ENCODE measurements at regions not wholly inside any gene's neighbourhood (a gene's known extent, or its start where the extent isn't known, plus 50 kb on each side); places are given as distances from the start of the nearest gene placed in this dataset.
"Not testable (repeated sequence)": the region's sequence is repeated elsewhere in the genome, so short reads cannot be mapped to it uniquely, and the experiment has no call there.

DNA sequence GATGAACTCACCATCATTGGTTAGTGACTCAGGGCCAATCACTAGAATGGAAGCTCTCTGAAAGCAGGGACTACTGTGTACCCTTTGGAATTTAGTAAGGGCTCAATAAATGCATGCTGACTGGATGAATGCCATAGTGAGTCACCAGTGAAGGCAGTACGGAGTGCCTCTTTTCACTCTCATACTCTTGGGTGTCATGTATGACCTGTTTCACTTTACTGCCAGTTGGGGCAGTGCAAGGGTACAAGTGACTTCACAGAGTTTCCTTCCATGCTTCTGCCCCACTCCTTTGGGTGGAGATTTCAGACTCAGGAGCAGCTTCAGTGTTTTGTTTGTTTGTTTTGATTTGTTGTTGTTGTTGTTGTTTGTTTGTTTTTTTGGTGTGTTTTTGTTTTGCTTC, 57.7 kb downstream of the SOX3 start:
- DNase-seq, result no peak

DNA sequence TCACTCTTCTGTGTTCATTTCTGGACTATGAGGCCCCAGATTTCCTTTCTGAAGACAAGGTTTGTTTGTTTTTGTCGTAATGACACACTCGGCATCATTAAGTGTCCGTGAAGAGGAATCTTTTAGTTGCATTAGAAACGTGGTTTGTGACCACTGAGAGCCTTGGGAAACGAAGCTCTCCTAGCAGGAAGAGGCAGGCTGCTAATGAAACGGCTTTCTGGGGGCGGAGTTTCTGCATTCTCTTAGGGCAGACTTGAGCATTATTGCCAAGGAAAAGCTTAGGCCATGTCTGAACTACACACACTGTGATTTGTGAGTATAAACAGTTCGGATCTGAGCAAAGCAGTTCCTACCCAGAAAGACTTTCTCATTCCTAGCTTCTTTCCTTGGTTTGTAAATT, 64.0 kb downstream of the SOX3 start:
- DNase-seq, result no peak

DNA sequence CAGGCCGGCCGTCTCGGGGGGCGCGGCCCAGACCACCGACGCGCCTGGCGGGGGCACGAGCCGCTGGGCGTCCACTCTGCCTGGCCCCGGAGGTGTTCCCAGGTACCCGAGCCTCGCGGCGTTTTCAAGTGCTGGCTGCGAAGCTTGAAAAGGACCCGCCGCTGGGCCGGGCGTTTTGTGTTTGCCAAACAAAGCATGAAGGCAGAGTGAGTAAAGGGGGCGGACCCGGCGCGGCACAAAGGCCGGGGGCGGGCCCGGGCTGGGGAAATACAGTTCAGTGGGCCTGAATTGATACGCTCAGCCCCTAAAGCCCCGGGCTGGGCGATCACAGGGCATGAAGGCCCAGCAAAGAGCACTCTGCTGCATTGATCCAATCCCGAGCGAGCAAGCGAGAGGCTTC, 65.4 kb downstream of the SOX3 start:
- DNase-seq, result no peak

DNA sequence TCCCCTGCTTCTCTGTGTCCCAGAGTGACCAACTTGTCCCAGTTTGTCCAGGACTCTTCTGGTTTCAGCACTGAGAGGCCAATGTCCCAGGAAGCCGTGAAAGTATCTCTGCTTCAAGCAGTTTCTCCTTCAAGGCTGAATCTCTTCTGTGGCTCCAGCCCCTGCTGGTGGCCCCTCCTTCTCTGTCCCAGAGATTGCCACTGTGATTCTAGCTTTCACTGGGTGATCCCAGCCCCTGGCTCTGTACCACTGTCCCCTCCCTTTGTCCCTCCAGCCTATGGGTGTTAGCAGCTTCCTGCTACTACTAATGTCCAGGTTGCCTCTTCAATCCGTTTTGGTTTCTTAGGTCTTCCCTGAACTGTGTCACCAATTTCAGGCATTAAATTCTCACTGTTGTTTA, 70.5 kb downstream of the SOX3 start:
- DNase-seq, result no peak

DNA sequence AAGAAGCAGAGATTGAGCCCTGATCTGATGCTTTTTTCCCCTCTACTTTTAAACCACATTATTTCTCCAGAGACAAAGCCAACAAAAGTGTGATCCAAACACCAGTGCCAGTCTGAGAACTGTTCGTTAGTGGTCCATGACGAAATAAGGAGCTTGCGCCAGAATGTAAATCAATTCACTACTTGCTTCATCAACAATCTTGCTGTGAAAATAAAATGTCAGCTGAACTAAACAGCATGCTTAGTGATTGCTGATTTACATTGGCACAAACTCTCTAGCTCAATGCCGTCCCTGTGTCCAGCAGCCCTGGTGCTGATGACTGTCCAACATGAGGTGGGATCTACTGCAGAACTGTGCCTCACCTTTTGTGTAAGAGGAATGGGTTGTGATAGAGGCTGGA, 71.3 kb downstream of the SOX3 start:
- no peak for DNase-seq

GRCh38 chrX:140432346-140433175, 72.3 kb downstream of the SOX3 start:
- no peak for DNase-seq

- DNase-seq, result no peak
Measured at GRCh38 chrX:140431521-140431920, 73.3 kb downstream of the SOX3 start.

- DNase-seq, result no peak
Measured at GRCh38 chrX:140425712-140426395, 79.0 kb downstream of the SOX3 start.

DNA sequence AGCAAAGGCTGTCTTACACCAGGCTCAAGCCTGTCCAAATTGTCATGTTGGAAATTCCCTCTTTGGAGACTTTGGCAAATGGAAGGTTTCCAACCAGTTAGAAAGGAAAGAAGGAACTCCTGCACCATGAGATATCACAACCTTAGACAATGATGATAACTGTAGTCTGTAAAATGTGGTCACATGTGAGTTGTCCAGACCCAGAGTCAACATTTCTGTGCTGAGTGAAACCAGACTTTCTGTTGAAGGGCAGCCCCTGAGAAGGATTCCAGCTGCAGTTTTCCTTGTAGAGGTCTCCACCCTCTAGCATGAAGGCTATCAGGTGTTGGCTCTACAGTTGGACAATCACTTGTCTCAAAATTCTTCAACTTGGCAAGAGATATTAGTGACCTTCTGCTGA, 82.4 kb downstream of the SOX3 start:
- no peak for DNase-seq

DNA sequence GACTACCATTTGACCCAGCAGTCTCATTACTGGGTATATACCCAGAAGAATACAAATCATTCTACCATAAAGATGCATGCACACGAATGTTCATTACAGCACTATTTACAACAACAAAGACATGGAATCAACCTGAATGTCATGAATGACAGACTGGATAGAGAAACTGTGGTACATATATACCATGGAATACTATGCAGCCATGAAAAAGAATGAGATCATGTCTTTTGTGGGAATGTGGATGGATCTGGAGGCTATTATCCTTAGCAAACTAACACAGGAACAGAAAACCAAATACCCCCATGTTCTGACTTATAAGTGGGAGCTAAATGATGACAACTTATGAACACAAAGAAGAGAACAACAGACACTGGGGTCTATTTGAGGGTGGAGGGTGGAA, 102.7 kb downstream of the SOX3 start:
- DNase-seq, result not testable (repeated sequence)

GRCh38 chrX:140396326-140396725, 108.5 kb downstream of the SOX3 start:
- not testable (repeated sequence) for DNase-seq

GRCh38 chrX:140393507-140393906, 111.4 kb downstream of the SOX3 start:
- no peak for DNase-seq

GRCh38 chrX:140391313-140391712, 113.6 kb downstream of the SOX3 start:
- DNase-seq, result no peak

- DNase-seq, result no peak
Measured at GRCh38 chrX:140389331-140389730, 115.5 kb downstream of the SOX3 start.

GRCh38 chrX:140362861-140363260, 142.0 kb downstream of the SOX3 start:
- DNase-seq, result no peak

DNA sequence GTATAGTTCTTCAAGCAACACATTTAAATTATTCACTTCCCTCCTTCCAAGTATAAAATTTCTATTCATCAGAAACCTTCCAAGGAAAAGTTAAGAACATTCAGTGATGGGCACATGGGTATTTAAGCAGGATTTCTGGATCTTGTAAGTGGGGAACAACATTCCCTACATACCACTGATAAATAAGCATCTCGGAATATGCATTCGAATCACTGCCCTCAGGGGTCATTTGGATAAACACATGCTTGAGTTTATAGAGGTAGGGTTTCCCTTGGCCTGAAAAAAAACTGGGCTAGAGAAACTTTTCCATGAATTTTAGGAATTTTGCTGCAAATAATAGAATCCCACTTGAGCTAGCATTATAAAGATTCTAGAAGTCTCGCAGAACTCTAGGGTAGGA, 143.9 kb downstream of the SOX3 start:
- DNase-seq, result no peak

DNA sequence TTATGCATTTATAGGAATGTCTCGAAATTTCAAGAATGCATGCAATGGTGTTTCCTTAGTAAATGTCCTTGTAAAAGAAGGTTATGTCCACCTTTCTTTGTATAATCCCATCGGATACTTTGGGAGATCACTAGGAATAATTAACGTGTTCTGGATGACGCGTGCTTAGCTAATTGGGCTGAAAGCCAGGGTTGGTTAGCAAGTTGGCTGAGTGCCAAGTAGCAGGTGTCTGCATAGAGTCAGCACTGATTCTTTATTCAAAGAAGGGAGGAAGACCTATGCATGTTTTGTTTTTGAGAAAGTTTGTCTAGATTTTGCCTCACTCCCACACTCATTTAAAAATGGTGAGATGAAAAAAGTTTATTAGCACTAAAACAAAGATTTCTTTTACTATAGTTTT, 144.6 kb downstream of the SOX3 start:
- DNase-seq, result no peak

- DNase-seq, result no peak
Measured at GRCh38 chrX:140355922-140356321, 148.9 kb downstream of the SOX3 start.

DNA sequence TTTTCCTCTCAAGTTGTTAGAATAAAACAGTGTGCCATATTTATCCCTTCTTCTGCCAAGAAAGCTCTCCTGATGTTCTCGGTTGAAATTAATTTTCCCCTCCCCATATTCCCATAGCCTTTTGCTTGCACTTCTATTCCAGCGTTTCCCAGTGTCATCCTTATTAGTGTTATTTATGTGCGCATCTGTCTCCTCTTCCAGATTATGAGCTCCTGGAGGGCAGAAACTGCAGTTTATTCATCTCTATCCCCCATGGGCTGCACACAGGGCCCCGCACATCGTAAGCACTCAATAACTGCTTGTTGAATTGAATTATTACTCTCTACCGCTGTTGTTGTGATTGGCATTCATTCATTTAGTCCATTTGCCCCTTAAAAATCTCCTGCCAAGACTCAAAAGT, 149.4 kb downstream of the SOX3 start:
- no peak for DNase-seq

- no peak for DNase-seq
Measured at GRCh38 chrX:140354431-140355120, 150.3 kb downstream of the SOX3 start.

- no peak for DNase-seq
Measured at GRCh38 chrX:140346729-140347128, 158.1 kb downstream of the SOX3 start.

GRCh38 chrX:140343226-140343868, 161.5 kb downstream of the SOX3 start:
- DNase-seq, result no peak

GRCh38 chrX:140342410-140342809, 162.5 kb downstream of the SOX3 start:
- no peak for DNase-seq

Data from activated naive CD4-positive, alpha-beta T cell treated with anti-CD3 and anti-CD28 coated beads, Interleukin-2, amount 50 U/mL, for 16 hours (primary cell).